Fibroblast of the aortic adventitia (primary cell): ENCODE measurements at regions not wholly inside any gene's neighbourhood (a gene's known extent, or its start where the extent isn't known, plus 50 kb on each side); places are given as distances from the start of the nearest gene placed in this dataset.
"Not testable (repeated sequence)": the region's sequence is repeated elsewhere in the genome, so short reads cannot be mapped to it uniquely, and the experiment has no call there.

Experiments
- DNase-seq: peaks from one replicate; pipeline ENCODE4 v3.0.0-alpha.2; 2010; ENCODE audit warnings: low read depth
- H3K4me3 ChIP-seq: 2 replicates; pipeline ENCODE4 v1.5.1; 2011; ENCODE audit warnings: low read depth, mild to moderate bottlenecking, control low read depth, low read length, moderate library complexity
- CTCF ChIP-seq: IDR thresholded peaks from 2 replicates; pipeline ENCODE4 v1.5.1; 2011; ENCODE audit warnings: mild to moderate bottlenecking, low read length, control low read depth, inconsistent platforms; ENCODE audit not compliant: insufficient read depth

DNA sequence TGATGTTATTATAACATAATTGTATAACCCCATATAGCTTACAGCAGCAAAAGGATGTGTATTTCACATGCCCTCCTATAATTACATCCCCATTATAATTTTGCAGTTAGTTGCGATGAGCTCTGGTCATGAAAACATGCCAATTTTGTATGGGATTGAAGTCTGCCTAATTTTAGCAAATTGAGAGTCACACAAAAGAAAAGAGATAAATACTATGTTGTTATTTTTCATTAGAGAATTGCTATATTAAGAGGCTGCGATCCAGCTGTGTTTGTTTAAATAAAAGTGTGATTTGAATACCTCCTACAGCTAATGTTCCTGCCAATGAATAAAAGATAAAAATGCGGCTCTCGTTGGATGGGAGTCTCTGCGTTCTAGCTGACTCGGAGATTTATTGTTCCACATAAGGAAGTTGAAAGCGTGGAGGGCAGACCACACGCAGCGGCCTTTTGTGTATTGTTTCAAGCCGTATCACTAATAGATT is 461.0 kb upstream of the NFIA start:
- TF ChIP-seq CTCF: no peak
- DNase-seq: peak; percentile 24
- no peak overlapping the region for H3K4me3 ChIP-seq

GRCh38 chr1:60620087-60620486 is 462.3 kb upstream of the NFIA start:
- no peak for TF ChIP-seq CTCF
- H3K4me3 ChIP-seq: no peak overlapping the region
- no peak for DNase-seq

DNA sequence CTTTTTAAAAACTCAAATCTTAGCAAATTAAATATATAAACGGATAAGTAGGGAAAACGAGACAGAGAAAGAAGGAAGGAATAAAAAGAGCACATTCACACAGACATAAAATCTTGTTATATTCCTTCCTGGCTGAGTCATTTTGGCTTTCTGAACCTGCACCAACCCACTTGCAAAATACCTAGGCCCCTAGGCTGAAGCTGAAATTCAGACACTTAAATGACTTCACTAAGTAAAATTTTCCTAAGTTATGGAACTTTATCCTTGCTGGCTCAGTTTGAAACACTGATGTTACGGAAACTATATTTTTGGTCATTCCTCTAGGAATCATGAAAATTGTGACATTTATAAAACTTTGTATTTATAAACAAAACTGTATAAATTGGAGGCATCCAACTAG is 462.8 kb upstream of the NFIA start:
- TF ChIP-seq CTCF: no peak
- DNase-seq: no peak
- H3K4me3 ChIP-seq: no peak overlapping the region

DNA sequence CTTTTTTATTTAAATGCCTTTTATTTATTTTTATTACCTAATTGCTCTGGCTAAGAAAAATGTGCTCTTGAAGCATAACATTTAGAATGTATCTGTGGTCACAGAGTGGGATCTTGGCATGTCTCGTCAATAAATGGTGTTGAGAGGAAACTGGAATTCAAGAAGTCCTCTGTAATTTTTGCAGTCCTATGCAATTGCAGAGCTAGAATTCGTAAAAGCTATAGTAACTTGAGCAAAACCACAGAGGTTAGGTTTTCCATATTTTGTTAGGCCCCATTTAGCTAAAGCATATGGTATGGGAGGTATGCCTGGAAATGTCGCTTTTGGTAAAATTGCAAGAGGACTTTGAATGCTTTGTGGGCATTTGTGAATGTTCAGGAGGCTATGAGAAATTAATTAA is 466.7 kb upstream of the NFIA start:
- DNase-seq: no peak
- H3K4me3 ChIP-seq: no peak overlapping the region
- TF ChIP-seq CTCF: no peak

DNA sequence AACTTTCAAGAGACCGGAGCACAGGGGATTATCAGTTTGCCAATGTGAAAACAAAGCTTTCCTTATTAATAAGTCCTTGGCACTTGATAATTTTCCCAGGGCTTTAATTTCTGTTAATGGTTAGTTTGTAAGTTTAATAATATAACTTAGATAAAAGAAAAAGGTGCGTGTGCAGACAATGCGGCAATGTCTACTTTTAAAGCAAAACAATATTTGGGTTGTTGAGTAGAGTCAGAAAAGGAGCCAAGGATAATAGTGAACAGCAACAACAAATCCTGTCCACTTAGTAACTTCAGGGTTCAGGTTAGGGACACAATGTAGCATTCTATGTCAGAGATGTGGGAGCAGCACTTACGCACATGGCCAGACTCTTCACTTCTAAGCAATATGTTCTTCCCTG is 469.6 kb upstream of the NFIA start:
- no peak for DNase-seq
- no peak overlapping the region for H3K4me3 ChIP-seq
- no peak for TF ChIP-seq CTCF

- H3K4me3 ChIP-seq: not testable (repeated sequence)
Observed at GRCh38 chr1:60606921-60607320, 475.4 kb upstream of the NFIA start.

DNA sequence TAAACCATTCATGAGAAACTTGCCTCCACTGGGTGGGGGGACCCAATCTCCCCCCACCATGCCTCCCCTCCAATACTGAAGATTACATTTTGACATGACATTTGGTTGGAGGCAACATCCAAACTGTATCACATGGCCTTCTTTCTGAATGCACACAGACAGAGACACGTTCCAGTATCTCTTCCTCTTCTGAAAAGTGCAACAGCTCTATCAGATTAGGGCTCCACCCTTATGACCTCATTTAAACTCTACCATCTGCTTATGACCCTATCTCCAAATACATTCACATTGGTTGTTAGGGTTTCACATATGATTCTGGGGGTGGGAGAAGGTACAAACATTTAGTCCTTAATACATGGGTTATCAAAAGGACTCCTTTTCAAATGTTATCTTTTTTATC is 481.8 kb upstream of the NFIA start:
- H3K4me3 ChIP-seq: no peak overlapping the region
- TF ChIP-seq CTCF: no peak
- DNase-seq: no peak

More at GRCh38 chr1:60606921-60607320, 475.4 kb upstream of the NFIA start:
- DNase-seq: not testable (repeated sequence)
